BE2C (cell line): ENCODE measurements at regions not wholly inside any gene's neighbourhood (a gene's known extent, or its start where the extent isn't known, plus 50 kb on each side); places are given as distances from the start of the nearest gene placed in this dataset.

ENCODE experiments used
- DNase-seq: peaks from one replicate; pipeline ENCODE4 v3.0.0-alpha.2; 2020
- H3K27me3 ChIP-seq: fragments of 250-450 bp; sonication (Bioruptor Pico); 2 replicates; pipeline ENCODE4 v1.5.1; 2020; ENCODE audit warnings: mild to moderate bottlenecking
- H3K36me3 ChIP-seq: fragments of 250-450 bp; sonication (Bioruptor Pico); 2 replicates; pipeline ENCODE4 v1.5.1; 2020; ENCODE audit warnings: mild to moderate bottlenecking
- H3K4me1 ChIP-seq: fragments of 250-450 bp; sonication (Bioruptor Pico); 2 replicates; pipeline ENCODE4 v1.5.1; 2020
- H3K4me3 ChIP-seq: 2 replicates; pipeline ENCODE4 v1.5.1; 2011; ENCODE audit warnings: low read depth, low read length
- H3K9me3 ChIP-seq: fragments of 250-450 bp; sonication (Bioruptor Pico); 2 replicates; pipeline ENCODE4 v1.5.1; 2020
- TF ChIP-seq, protein P1 (sequence below): IDR thresholded peaks from 2 replicates; pipeline ENCODE4 v1.5.1; 2012; ENCODE audit warnings: mild to moderate bottlenecking, low read depth, low read length

DNA sequence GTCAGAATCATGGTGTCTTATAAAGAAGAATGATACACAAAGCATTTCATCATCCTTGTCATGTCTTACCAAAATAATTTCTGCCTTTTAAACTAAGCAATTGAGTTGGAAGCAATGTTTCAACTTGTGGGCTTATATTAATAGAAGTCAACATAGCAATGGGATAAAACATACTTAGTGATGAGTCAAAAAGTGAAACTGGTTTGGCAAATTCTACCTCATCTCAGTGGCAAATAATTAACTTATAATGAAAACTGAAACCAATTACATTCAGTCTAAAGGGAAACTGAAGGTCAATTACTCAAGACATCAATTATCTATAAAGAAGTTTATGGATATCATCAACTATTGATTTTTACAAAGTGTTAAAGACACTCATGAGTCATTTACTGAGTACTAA is 463.8 kb downstream of the BMP2 start:
- Histone ChIP-seq H3K4me3 (no peak overlapping the region), H3K9me3 (no peaks in the 10 kb centered on the region), H3K36me3 (no peaks in the 10 kb centered on the region), H3K4me1 (no peaks in the 10 kb centered on the region), H3K27me3 (no peaks in the 10 kb centered on the region)
- DNase-seq = no peak
- TF ChIP-seq, protein P1, sequence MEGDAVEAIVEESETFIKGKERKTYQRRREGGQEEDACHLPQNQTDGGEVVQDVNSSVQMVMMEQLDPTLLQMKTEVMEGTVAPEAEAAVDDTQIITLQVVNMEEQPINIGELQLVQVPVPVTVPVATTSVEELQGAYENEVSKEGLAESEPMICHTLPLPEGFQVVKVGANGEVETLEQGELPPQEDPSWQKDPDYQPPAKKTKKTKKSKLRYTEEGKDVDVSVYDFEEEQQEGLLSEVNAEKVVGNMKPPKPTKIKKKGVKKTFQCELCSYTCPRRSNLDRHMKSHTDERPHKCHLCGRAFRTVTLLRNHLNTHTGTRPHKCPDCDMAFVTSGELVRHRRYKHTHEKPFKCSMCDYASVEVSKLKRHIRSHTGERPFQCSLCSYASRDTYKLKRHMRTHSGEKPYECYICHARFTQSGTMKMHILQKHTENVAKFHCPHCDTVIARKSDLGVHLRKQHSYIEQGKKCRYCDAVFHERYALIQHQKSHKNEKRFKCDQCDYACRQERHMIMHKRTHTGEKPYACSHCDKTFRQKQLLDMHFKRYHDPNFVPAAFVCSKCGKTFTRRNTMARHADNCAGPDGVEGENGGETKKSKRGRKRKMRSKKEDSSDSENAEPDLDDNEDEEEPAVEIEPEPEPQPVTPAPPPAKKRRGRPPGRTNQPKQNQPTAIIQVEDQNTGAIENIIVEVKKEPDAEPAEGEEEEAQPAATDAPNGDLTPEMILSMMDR = no peak

DNA sequence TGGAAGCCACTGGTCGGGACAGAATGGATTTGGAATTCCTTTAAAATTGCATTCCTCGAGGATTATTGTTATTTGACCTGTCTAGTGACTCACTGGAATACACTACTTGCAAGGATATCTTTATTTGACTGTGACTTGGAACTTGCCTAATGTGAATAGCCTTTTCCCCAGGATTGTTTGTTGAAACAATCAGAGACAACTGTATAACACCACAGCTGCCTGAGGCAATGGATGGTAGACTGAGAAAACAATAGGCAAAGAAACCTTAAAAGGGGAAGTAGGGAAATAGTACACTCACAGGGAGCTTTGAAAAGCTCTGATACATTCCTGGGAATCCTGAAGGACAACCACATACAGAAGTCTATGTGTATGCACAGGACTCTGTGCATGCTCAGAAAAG is 465.3 kb downstream of the BMP2 start:
- Histone ChIP-seq H3K27me3 (no peaks in the 10 kb centered on the region), H3K4me3 (no peak overlapping the region), H3K36me3 (no peaks in the 10 kb centered on the region), H3K9me3 (no peaks in the 10 kb centered on the region), H3K4me1 (no peaks in the 10 kb centered on the region)
- no peak for DNase-seq
- TF ChIP-seq, protein P1 = no peak

DNA sequence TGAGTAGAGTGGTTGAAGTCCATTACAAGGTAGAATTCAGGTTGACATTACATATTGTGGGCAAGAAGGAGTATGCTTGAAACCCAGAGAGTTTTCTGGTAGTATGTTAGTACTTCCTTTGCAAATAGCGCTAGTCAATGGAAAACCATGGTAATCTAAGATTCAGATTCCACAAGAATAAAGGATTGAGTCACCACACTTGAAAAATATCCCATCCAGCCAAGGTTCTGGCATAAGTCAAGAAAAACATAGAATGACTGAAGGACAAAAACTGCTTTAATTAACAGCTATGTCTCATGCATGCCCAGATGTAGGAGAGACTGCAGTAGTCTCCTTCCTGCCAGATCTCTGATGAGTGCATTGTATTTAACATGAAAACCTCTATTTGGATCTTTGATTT is 469.8 kb downstream of the BMP2 start:
- no peaks in the 10 kb centered on the region for H3K36me3 ChIP-seq
- no peak for DNase-seq
- no peaks in the 10 kb centered on the region for H3K27me3 ChIP-seq
- no peaks in the 10 kb centered on the region for H3K9me3 ChIP-seq
- no peak overlapping the region for H3K4me3 ChIP-seq
- H3K4me1 ChIP-seq = no peaks in the 10 kb centered on the region
- TF ChIP-seq, protein P1 = no peak

DNA sequence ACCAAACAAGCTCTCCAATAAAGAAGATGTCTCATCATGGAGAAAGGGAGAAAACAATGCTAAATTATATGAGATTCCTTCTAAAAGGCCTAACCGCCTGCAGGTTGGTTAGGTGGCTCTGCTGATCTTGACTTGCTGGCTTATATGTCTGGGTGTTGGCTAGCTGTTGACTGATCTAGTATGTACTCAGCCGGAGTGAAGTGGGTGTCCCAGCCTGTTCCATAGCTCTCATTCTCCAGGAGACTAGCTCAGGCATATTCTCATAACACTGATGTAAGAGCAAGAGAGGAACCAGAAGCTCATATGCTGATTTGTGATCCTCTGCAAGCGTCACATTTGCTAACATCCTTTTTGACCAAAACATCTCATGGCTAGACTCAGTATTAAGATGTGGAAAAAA is 473.0 kb downstream of the BMP2 start:
- H3K4me1 ChIP-seq = no peaks in the 10 kb centered on the region
- H3K9me3 ChIP-seq = no peaks in the 10 kb centered on the region
- no peaks in the 10 kb centered on the region for H3K27me3 ChIP-seq
- DNase-seq = no peak
- no peak overlapping the region for H3K4me3 ChIP-seq
- H3K36me3 ChIP-seq = no peaks in the 10 kb centered on the region
- TF ChIP-seq, protein P1 = no peak

DNA sequence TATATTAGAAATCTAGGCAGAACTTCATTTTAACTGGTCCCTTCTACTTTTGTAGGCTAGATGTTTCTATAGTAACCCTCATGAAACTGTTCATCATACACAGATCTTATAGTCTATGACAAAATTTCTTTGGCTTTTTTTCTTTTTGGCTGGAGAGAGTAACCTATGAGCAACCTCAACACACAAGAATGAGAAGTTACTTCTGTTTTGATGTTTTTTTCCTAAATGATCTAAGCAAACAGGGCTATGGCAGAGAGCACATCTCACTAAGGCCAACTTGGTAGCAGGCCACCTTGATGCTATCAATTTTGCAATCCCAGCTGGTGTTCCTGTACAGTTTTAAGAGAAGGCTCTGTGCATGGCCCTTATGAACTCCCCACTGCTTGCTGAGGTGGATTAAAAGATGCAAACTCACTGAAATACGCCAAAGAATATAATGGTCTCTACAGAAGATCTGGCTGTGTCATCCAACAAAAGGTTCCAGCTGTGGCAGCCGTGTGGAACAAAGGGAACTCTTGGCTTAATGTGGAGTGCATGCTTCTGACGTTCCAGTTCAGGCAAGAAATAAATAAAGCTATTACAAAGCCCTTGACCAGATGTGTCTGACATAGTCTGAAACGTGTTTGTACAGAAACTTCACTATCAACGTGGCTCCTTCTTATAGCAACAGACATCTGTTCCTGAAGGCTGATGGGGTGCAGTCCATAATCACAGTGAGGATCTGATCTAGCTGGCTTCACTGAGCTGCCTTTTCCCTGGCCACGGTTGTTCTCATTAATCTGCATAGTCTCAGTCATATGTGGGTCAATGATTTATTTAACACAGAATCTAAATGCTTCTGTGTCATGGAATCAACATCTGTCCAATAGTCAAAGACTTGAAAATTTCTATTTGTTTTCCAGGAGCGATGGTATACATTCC is 481.1 kb downstream of the BMP2 start:
- Histone ChIP-seq H3K4me1 (no peaks in the 10 kb centered on the region), H3K4me3 (no peak overlapping the region), H3K9me3 (no peaks in the 10 kb centered on the region), H3K27me3 (no peaks in the 10 kb centered on the region), H3K36me3 (no peaks in the 10 kb centered on the region)
- no peak for DNase-seq
- TF ChIP-seq, protein P1 = no peak

DNA sequence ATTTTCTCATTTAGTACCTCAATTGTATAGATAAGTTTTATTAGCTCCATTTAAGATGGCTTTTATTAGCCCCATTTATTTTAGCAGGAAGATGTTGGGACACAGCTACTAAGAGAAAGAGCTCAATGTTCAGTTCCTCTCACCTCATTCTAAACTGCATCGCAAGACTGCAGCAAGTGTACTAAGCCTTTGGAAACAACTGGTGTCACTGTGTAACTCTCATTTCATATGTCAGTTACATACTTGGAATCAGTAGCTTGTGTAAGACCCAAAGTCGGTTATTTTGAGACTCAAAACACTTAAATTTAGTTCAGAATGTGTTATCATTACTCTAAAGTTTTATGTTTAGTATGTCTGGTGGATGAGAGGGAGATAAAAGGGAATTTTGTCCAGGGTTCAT is 482.9 kb downstream of the BMP2 start:
- Histone ChIP-seq H3K36me3 (no peaks in the 10 kb centered on the region), H3K4me1 (no peaks in the 10 kb centered on the region), H3K4me3 (no peak overlapping the region), H3K27me3 (no peaks in the 10 kb centered on the region), H3K9me3 (no peaks in the 10 kb centered on the region)
- TF ChIP-seq, protein P1 = no peak
- no peak for DNase-seq
